Calu3 (cell line): ENCODE measurements at regions not wholly inside any gene's neighbourhood (a gene's known extent, or its start where the extent isn't known, plus 50 kb on each side); places are given as distances from the start of the nearest gene placed in this dataset.

Source experiments
- BruUV-seq: library from RNA; stranded (reverse); fragments of 400-500 nt; replicated peaks from 2 replicates; lab custom pipeline; 2021; lab: Mats Ljungman, UMichigan
- CTCF ChIA-PET: fragments of 300-600 bp; sonication (Branson Sonifier 250); formaldehyde crosslinking; loops from one replicate; lab custom pipeline; 2022; ENCODE audit warnings: antibody characterized with exemption; lab: Charles Lee
- DNase-seq: peaks from one replicate; pipeline ENCODE4 v3.0.0; 2022
- H3K27ac Mint-ChIP-seq: one replicate; pipeline ENCODE4 v1.8.0; 2022; ENCODE audit warnings: mixed read lengths; ENCODE audit not compliant: unreplicated experiment
- H3K27me3 Mint-ChIP-seq: one replicate; pipeline ENCODE4 v1.8.0; 2022; ENCODE audit warnings: mixed read lengths; ENCODE audit not compliant: unreplicated experiment
- H3K36me3 Mint-ChIP-seq: one replicate; pipeline ENCODE4 v1.8.0; 2022; ENCODE audit warnings: mild to moderate bottlenecking, moderate library complexity, mixed read lengths; ENCODE audit not compliant: insufficient read depth, unreplicated experiment
- H3K4me1 Mint-ChIP-seq: one replicate; pipeline ENCODE4 v1.8.0; 2022; ENCODE audit warnings: mild to moderate bottlenecking, low read depth, mixed read lengths; ENCODE audit not compliant: unreplicated experiment
- H3K4me3 Mint-ChIP-seq: one replicate; pipeline ENCODE4 v1.8.0; 2022; ENCODE audit warnings: mild to moderate bottlenecking, low read depth, moderate library complexity, mixed read lengths; ENCODE audit not compliant: unreplicated experiment
- H3K9me3 Mint-ChIP-seq: one replicate; pipeline ENCODE4 v1.8.0; 2022; ENCODE audit warnings: low read depth, mixed read lengths; ENCODE audit not compliant: unreplicated experiment
- CTCF ChIP-seq: fragments of 200-600 bp; IDR thresholded peaks from one replicate; pipeline ENCODE4 v1.8.0; 2022; ENCODE audit warnings: antibody characterized with exemption; ENCODE audit not compliant: unreplicated experiment
- intact Hi-C: fragments of 100-400 bp; cut with micrococcal nuclease; formaldehyde crosslinking; loops from one replicate; pipeline ENCODE4 v1.10.0; 2022; ENCODE audit not compliant: unreplicated experiment

DNA sequence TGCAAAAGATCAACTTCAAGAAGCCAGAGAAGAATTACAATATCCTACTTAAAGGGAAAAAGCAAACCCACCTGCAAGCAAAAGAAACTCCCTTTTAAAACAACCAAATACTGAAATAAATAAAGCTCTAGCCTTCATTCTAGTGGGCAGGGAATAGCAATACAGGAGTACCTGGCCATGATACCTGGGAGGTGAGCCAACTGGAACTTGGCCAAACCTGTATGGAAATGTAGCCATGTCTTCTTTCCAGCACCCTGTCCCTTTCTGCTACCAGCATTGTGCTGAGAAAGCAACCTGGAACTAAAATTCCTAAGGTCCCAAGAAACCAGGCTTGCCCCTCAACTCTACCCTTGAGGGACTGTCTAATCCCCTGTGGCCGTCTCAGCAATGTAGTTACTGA is 530.0 kb downstream of the EPHB1 start:
- H3K27ac Mint-ChIP-seq: no peak overlapping the region
- H3K9me3 Mint-ChIP-seq: peaks cover 6% of the 10 kb centered on the region
- DNase-seq: no peak
- no peaks in the 10 kb centered on the region for H3K4me1 Mint-ChIP-seq
- CTCF ChIA-PET: no interaction called here
- TF ChIP-seq CTCF: no peak
- no peaks in the 10 kb centered on the region for H3K36me3 Mint-ChIP-seq
- intact Hi-C loops: no loop called here
- H3K4me3 Mint-ChIP-seq: no peak overlapping the region
- BruUV-seq: no TSS peak
- H3K27me3 Mint-ChIP-seq: no peaks in the 10 kb centered on the region

DNA sequence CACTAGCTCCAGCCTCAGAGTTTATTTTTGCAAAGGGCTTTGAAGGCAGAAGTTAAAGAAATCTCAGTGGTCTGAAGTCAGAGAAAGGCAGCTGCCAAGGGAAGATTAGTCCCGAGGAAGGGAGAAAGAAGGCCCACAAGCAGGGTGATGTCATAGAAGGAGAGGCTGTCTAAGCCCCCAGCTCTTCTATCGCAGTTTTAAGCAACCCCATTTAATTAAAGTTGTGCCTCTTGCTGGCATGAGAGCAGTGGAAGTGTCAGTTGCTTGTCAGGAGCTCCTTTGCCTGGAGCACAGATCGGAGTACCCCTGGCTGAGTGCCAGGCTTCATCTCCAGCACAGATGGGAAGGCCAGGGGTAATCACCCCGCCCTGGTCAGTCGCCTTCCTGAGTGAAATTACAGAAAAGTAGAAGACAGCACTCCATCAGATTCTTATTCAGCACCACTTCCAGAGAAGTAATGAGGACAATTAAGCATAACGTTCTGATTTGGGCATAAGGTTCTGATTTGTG is 530.7 kb downstream of the EPHB1 start:
- H3K4me1 Mint-ChIP-seq: no peaks in the 10 kb centered on the region
- no peak overlapping the region for H3K4me3 Mint-ChIP-seq
- H3K9me3 Mint-ChIP-seq: peaks cover 8% of the 10 kb centered on the region
- intact Hi-C loops: no loop called here
- H3K27ac Mint-ChIP-seq: no peak overlapping the region
- BruUV-seq: no TSS peak
- DNase-seq: no peak
- TF ChIP-seq CTCF: no peak
- no peaks in the 10 kb centered on the region for H3K36me3 Mint-ChIP-seq
- CTCF ChIA-PET: no interaction called here
- no peaks in the 10 kb centered on the region for H3K27me3 Mint-ChIP-seq

- DNase-seq: no peak
- intact Hi-C loops: no loop called here
- no peak for TF ChIP-seq CTCF
- H3K36me3 Mint-ChIP-seq: no peaks in the 10 kb centered on the region
- peaks cover 8% of the 10 kb centered on the region for H3K9me3 Mint-ChIP-seq
- no peaks in the 10 kb centered on the region for H3K27me3 Mint-ChIP-seq
- no peak overlapping the region for H3K27ac Mint-ChIP-seq
- CTCF ChIA-PET: interaction anchor here (0.7 kb wide), 1 partner anchor 467 kb away, joined by 4 read pairs; no protein-coding TSS in a partner anchor
- H3K4me3 Mint-ChIP-seq: no peak overlapping the region
- no TSS peak for BruUV-seq
- H3K4me1 Mint-ChIP-seq: no peaks in the 10 kb centered on the region
Measured at GRCh38 chr3:135326851-135327250, 531.8 kb downstream of the EPHB1 start.

DNA sequence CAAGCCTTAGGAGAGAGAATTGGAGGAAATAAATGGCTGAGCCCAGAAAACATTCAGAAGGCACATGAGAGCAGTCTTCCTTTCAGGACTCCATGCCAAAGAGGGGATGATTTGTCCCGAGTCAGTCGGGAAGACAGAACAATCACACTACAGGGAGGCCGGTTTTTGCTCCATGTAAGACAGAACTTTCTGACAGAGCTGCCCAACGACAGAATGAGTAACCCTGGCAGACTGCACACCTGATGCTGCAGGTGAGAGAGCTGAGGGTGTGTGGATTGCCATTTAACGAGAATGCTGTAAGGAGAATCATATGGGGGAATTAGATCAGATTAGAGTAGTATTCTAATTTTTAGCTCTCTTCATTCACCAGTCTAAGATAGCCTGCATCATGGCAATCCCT is 533.0 kb downstream of the EPHB1 start:
- BruUV-seq: no TSS peak
- Mint-ChIP-seq H3K4me1 (no peaks in the 10 kb centered on the region), H3K27ac (no peak overlapping the region), H3K27me3 (no peaks in the 10 kb centered on the region), H3K4me3 (no peak overlapping the region), H3K36me3 (no peaks in the 10 kb centered on the region), H3K9me3 (peaks cover 11% of the 10 kb centered on the region)
- CTCF ChIA-PET: no interaction called here
- TF ChIP-seq CTCF: no peak
- intact Hi-C loops: no loop called here
- no peak for DNase-seq
